NK-92 treated with Interleukin-12 subunit alpha and Interleukin-12 subunit beta, amount 100 ng/mL, for 24 hours (cell line): ENCODE measurements at regions not wholly inside any gene's neighbourhood (a gene's known extent, or its start where the extent isn't known, plus 50 kb on each side); places are given as distances from the start of the nearest gene placed in this dataset.

Experiments
- DNase-seq: peaks from one replicate; lab custom pipeline; 2025; lab: John Stamatoyannopoulos, UW

DNA sequence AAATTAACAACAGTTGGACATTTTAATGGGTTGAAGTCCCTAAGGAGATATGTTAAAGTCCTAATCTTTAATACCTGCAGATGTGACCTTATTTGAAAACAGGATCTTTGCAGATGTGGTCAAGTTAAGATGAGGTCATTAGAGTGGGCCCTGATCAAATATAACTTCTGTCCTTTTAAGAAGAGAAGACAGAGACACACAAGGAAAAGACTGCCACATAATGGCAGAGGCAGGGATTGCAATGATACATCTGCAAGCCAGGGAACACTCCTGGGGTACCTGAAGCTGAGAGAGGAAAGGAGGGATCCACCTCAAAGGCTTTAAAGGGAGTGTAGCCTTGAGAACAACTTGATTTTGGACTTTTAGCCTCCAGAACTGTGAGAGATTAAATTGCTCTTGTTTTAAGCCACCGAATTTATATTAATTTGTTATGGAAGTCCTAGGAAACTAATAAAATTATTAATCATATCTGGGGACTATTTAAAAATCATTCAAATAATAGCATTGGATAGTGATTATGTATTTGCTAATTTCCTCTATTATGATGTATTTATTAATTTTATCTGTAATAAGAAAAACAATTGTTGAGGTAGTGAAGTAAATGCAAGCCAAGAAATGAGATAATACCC is 700.0 kb upstream of the PCDH15 start:
- DNase-seq: no peak

DNA sequence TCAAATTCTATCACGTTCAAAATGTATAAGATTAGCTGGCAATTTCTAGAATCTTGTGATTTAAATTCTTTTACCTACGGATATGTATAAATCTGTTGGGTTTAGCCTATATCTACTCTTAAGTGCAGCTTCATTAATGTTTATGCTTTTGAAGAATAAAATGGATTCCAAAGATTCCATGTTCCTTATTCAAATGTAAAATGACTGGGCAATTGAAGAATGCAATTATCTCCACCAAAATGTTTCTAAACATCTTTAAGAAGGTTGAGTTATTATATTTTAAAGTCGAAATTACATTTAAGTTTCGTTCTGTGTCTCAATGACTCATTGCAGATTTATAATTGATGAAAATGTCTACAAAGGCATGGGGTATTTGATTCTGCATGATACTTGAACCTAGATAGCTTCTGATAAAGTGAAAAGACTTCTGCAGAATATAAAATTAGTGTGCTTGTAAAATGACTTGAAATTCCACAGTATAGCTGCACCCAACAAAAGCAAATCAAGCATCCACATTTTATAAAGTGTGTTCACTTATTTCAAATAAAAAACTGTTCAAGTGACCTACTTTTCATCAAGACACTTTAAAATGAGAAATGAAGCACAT is 697.0 kb upstream of the PCDH15 start:
- DNase-seq: no peak

DNA sequence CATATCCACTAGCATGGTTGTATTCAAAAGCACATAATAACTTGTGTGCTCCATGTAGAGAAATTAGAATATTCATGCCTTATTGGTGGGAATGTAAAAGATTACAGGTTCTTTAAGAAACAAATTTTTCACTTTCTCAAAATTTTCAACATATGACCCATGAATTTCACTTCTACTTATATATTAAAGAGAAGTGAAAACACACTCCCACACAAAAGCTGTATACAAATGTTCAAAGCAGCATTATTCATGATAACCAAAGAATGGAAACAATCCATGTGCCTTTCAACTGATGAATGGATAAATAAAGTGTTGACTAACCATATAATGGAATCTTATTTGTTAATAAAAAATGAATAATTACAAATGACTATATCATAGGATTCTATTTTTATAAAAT is 694.5 kb upstream of the PCDH15 start:
- no peak for DNase-seq

DNA sequence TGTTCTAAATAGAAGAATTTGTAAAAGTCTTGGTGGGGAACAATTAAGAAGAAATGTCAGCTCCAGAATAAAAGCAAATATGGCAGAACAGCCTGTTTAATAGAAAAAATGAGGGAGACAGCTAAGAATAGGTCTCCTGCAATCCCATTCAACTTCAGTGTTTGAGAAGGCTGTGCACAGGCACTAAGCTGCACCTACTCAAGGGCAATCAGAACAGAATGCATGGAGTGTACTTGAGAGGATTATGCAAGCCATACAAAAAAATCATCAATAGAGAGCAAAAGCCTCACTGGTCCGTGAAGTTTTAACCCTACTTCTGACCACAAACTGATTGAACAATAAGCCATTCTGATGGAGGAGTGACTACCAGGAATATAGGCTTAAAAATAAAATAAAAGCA is 690.7 kb upstream of the PCDH15 start:
- DNase-seq: no peak

DNA sequence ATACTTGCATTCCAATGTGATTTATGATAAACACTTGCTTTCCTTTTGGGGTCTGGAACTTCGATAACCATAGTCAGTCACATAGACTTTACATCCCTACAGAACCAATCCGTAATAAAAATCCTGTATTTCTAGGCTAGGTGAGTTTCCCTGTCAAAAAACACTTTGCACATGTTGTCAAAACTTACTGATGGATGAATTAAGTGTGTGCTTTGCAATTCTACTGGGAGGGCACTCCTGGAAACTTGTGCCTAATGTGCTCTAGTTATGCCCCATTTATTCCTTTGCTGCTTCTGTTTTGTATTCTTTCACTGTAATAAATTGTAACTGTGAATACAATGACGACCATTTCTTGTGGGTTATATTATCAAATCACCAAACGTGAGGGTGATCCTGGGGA is 684.8 kb upstream of the PCDH15 start:
- DNase-seq: no peak

DNA sequence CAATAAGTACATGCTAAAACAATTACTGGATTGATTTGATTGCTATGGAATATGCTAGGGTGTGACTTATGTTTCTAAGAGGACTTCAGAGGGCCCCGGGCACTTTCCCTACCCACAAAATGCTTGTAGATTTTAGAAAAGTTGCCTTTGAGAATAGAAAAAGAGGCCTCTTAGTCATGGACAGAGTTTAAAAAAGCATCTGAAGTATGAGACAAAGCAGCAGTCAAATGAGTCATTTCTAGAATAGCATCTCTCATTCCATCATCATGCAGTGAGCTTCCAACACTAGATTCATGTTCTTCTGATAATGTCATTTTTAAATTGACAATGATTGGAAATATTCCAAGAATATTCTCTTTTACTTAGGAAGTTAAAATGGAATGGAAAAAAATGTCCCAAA is 675.1 kb upstream of the PCDH15 start:
- DNase-seq: no peak

DNA sequence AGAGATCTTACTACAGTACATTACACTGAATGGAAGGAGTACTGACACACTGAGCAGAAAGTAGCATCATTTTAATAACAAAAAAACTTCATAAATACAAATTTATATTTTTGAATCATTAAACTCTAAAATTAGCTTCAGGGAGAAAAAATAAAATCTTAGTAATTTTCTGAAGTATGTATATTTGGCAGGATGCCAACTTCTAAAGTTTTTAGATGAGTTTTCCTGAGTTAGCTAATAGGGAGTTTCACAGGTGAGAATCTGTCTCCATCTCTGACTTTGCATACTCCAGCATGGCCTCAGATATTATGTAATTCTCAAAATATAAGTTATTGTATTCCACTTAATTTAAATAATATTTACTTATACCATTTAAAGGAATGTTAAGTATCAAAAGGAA is 673.2 kb upstream of the PCDH15 start:
- no peak for DNase-seq

DNA sequence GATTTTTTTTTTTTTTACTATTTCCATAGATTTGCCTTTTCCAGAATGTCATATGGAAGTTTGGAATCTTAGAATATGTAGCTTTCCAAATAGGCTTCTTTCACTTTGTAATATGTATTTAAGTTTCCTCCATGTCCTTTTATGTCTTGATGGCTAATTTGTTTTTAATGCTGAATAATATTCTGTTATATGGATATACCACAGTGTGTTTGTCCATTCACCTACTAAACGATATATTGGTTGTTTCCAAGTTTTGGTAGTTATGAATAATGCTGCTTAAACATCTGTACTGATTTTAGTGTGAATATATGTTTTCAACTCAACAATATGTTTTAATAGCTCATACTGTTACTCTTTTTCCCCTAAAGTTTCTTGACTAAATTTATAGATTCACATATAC is 669.8 kb upstream of the PCDH15 start:
- DNase-seq: no peak

DNA sequence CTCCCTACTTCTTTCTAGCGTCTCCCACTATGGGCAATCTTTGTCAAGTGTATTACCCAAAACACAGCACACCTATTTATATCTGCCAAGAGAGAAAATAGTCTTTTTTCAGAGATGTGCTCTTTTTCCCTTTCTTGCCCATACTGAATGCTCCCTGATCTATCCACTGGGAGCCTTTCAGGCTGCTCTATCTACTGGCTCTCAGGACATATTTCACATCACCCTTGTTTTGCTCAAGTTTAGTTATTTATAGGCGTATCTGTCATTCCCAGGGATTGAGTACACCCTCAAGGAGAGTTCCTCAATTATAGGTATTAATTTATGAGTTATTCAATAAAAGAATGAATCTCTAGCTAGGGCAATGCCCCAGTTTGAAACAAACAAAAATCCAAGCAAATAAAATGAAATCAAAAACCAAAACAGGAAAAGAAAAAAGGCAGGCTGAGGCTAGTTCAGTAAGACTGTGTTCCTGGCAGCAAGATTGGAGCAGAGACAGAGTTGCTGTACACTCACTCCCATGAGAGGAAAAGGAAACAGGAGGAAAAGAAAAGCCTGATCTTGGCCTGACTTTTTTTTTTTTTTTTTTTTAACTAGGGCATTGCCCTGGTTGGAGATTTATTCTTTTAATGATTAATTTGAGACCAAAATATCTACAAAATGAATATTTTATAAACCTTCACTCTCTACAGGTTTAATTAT is 665.9 kb upstream of the PCDH15 start:
- no peak for DNase-seq

DNA sequence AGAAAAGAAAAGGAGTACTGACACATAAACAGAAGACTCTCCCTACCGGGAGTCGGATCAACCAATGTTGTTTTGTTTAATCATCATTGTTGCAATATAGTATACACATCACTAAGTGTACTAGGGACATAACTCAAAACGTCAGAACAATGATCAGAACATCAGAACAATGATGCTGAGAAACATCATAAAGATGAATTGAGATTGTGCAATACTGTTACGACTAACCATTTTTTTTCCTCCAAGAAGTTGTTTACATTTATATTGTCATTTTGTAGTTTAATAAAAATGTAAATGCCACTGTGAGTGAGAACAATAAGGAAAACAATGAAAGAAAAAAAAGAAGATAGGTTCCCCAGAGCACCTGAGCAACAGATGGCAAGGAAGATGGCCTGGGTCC is 663.1 kb upstream of the PCDH15 start:
- DNase-seq: no peak

DNA sequence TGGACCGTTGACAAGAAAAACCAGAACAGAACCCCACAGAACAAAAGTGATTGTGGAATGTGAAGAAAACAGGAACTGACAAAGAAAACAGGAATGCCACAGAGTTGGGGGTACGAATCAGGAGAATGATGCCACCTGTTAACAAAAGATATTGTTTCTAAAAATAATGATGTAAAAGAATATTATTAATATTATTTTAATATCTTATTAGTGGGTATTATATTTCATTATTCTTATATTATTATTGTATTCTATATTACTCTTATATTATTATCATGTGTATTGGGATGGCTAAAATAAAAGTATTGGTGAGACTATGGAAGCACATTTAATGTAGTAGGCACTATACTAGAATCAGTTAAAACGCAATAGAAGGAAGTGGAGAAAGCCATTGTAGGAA is 659.0 kb upstream of the PCDH15 start:
- DNase-seq: no peak

DNA sequence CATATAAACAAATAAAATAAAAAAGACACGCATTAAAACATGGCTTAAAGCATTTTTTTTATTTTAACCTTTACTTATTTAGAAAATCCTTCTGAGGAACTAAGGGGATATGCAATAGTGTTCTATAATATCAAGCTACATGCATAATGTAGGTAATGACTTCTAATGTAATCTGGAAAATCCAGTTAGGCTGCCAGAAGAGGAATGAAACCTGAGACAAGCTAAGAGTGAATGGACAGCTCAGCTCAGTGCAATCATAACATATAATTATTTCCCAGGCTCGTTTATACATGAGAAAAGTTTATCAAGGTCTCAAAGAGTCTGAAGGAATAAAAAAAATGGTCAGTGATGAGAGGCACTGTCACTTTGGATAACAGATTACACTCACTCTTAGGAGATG is 649.0 kb upstream of the PCDH15 start:
- no peak for DNase-seq

DNA sequence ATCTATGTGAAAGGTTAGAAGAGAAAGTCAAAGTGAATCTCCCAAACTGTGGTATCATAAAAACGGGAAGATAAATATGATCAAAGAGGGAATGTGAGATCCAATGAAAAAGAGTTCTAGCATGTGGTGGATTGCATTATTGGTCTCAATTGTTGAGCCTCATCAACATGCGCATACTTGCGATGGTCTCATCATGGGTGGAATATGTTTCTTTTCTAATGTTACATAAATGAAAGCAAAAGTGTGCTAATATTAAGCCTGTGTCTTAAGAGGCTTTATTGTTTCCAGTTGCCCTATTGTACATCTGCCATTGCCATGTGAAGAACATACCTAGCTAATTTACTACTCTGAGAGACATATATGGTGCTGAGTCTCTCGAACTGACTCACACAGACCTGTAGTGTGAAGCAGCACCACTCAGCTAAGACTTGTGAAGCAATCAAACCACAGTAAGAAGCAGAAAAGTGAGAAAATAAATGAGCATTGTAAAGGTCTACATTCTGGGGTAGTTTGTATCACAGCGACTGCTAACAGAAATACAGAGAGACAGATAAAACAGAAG is 645.5 kb upstream of the PCDH15 start:
- no peak for DNase-seq

DNA sequence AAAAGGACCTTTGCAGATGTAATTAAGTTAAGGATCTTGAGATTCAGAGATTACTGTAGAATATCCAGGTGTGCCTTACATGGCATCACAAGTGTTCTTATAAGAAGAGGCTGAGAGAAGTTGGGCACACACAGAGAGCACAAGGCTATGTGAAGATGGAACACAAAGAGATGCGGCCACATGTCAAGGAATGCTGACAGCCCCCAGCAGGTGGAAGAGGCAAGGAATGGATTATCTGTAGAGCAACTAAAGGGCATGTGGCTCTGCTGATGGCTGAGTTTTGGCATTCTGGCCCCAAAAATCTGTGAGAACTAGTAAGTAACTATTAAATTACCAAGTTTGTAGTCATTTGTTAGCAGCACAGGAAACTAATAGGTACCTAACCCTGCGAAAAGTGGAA is 640.7 kb upstream of the PCDH15 start:
- DNase-seq: no peak

DNA sequence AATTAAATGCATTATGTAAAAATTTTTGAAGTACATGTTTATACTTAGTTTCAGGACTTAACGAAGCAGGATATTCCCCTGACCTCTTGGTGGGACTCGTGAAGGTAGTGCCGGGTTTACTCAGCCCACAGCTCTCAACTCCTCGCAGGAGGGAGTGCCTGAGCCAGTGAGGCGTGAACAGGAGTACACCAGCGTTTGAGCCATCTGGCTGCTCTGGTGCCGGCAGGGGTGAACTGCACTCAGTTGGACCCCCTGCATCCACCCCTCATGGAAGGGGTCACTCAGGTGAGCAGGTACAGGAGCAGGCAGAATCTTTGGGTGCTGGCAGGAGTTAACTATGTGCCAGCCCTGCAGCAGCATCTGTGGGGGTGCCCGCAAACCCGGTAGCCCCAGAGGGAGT is 625.1 kb upstream of the PCDH15 start:
- no peak for DNase-seq

DNA sequence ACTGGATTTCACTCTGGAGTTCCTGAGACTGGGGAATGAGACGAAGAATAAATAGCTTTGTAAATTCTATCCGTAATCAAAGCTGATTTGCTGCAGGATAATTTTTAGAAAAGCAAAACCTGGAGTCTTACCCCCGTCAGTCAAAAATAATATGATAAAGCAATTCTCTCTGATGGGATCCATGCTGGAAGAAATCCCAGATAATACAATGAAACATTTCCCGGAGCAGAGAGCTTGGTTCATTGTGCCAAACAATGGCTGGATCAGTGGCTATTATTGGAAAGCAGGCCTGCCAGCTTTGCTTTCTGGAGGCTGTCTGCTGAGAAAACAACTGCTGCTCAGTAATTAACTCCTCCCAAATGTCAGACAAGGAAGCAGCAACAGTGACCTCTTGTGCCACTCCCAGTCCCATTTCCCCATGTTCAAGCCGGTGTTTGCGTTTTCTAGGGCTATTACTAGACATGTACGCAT is 609.4 kb upstream of the PCDH15 start:
- DNase-seq: no peak

DNA sequence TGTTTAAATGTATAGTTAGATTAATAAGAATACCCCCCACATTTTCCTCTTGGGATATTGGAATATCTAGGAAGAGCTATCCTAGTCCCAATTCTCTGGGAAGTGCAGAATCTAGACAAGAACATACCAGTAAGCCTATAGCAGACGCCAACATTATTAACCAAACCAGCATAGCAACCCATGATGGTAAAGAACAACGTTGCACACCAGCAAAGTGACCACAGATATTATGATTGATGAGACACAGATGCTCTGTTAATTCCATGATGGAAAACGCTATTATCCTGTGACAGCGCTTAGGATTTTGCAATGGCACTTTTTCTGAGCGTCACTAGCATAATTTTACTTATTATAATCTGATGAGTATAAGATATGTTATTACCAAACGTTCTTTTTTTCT is 603.1 kb upstream of the PCDH15 start:
- no peak for DNase-seq

DNA sequence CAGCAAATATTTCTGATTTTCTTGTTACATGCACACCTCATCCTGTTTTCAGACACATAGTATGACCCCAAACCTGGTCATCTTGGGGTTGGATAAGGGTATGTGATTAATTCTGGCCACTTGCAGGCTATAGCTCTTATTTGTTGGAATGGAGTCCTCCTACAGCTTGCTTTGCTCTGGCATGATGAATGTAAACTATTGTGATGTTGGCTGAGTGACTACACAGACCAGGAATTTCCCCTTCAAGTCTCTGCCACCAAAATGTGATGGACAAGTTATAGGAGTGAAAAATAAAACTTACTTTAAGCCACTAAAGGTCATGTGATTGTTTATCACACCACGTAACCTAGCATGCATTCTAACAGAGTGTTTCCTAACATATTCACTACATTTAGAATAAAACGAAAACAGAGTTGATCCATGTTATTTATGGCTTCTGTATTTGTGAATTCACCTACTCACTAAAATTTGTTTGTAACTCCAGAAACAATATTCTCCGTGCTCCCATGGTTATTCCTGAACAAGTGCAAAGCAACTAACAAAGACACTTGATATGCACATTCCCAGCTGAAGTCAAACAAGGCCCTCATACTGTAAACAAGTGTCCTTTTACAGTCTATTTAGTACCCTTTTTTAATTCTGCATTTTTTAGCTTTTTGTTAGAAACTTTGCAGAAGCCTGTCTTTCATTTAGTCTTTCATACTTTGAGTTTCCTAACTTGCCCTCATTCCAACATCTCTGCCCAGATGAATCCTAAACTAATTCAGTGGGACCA is 599.2 kb upstream of the PCDH15 start:
- no peak for DNase-seq

DNA sequence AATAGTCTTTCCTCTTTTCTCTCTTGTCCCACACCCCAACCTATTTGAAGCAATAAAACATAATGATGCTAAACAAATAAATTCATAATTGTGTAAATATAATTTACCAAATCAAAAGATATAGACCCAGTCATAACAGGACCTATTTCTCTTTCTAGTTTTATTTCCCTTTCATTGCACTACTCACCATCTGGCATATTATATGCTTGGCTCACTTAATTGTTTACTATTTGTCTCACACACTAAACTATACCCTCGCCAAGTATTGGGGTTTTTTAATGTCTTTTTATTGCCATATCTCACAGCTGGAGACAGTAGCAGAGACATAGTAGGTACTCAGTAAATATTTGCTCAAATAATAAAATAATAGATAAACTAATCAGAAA is 597.5 kb upstream of the PCDH15 start:
- DNase-seq: no peak

DNA sequence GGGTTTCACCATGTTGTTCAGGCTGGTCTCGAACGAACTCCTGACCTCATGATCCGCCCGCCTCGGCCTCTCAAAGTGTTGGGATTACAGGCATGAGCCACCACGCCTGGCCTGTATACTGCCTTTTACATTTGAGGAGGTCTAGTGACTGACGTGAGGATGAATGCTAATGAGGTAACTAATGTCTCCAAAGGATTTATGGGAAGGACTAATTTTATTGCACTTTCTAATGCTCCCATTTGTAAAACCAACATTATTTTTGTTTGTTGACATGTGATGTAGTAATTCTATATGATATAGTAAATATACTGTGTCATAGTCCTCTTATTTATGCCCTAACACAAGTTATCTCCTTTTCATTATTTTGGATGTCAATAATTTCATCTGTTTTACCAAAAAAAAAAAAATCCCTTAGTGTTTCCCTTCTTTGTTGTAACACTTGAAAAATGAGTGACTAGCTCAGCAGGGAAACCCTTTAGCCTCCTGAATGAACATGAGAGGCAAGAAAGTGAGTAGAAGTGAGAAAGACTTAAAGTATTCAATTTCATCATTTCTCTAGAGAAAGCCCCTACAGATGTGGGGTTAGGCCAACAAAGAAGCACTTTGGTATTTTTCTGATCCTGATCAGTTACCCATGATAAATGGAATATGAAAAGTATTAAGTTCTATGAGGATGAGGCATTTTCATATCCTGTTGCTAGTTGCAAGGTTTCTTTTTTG is 596.9 kb upstream of the PCDH15 start:
- no peak for DNase-seq

DNA sequence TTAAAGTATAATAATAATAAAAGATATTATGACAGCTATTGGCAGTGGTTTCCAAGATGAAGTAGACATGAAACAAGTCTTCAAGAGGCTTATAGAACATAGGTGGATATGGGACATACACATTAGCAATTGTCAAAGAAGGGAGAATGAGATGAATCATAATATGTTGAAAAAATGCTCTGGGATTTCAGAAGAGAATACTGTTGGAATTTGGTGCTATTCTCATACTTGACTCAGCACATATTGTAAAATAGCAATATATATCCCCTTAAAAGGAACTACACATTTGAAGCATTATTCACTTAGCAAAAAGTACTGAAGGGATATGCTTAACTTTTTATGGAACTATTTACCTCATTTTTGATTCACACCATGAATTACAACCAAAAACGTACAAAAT is 577.2 kb upstream of the PCDH15 start:
- DNase-seq: no peak

DNA sequence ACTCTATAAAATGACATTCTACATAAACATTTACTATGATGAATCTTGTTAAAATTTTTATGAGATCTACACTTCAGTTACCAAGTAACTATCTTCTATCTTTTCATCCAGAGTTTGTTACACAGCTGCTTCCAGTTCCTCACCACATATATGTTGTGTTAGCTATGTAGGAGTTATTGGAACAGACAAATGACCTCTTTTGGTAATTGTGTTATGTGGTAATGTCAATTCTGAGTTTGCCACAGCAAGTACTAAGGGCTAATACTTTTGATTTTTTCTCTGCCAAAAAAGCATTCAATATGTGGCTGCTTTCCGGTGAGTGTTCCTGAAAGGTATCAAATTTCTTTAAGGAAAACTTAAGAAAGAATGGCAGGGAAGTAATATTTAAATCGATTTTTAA is 573.9 kb upstream of the PCDH15 start:
- no peak for DNase-seq
